ENCODE measurements at regions not wholly inside any gene's neighbourhood (a gene's known extent, or its start where the extent isn't known, plus 50 kb on each side); places are given as distances from the start of the nearest gene placed in this dataset.

GRCh38 chr3:89606151-89606550, 498.7 kb downstream of the EPHA3 start:
- no peaks in the 10 kb centered on the region for H3K36me3 ChIP-seq
- H3K27ac ChIP-seq: no peak overlapping the region

GRCh38 chr3:89612027-89612426, 504.6 kb downstream of the EPHA3 start:
- Histone ChIP-seq H3K36me3 (no peaks in the 10 kb centered on the region), H3K4me3 (ENCODE audit: low read depth in 1 of 2, low read length in 1 of 2) (no peak overlapping the region), H3K27me3 (no peaks in the 10 kb centered on the region), H3K4me1 (ENCODE audit: control insufficient read depth in 1 of 2, insufficient read depth in 1 of 2, low read depth in 1 of 2, low read length in 1 of 2) (no peaks in the 10 kb centered on the region), H3K9me3 (no peaks in the 10 kb centered on the region), H3K27ac (no peak overlapping the region)
- no peak for TF ChIP-seq CTCF (IDR thresholded peaks at IDR 0.05)

More at GRCh38 chr3:89606151-89606550, 498.7 kb downstream of the EPHA3 start:
- TF ChIP-seq CTCF (IDR thresholded peaks at IDR 0.05): no peak
- H3K9me3 ChIP-seq: no peaks in the 10 kb centered on the region
- H3K4me1 ChIP-seq (ENCODE audit: control insufficient read depth in 1 of 2, insufficient read depth in 1 of 2, low read depth in 1 of 2, low read length in 1 of 2): no peaks in the 10 kb centered on the region
- H3K27me3 ChIP-seq: no peaks in the 10 kb centered on the region
- H3K4me3 ChIP-seq (ENCODE audit: low read depth in 1 of 2, low read length in 1 of 2): no peak overlapping the region

- no peaks in the 10 kb centered on the region for H3K27me3 ChIP-seq
- no peak overlapping the region for H3K4me3 ChIP-seq (ENCODE audit: low read depth in 1 of 2, low read length in 1 of 2)
- H3K36me3 ChIP-seq: no peaks in the 10 kb centered on the region
- no peak for TF ChIP-seq CTCF (IDR thresholded peaks at IDR 0.05)
- no peaks in the 10 kb centered on the region for H3K9me3 ChIP-seq
- H3K27ac ChIP-seq: no peak overlapping the region
- H3K4me1 ChIP-seq (ENCODE audit: control insufficient read depth in 1 of 2, insufficient read depth in 1 of 2, low read depth in 1 of 2, low read length in 1 of 2): no peaks in the 10 kb centered on the region
These were observed 505.8 kb downstream of the EPHA3 start for GRCh38 chr3:89613241-89613640.

- Histone ChIP-seq H3K9me3 (no peaks in the 10 kb centered on the region), H3K4me3 (ENCODE audit: low read depth in 1 of 2, low read length in 1 of 2) (no peak overlapping the region), H3K4me1 (ENCODE audit: control insufficient read depth in 1 of 2, insufficient read depth in 1 of 2, low read depth in 1 of 2, low read length in 1 of 2) (no peaks in the 10 kb centered on the region), H3K27ac (no peak overlapping the region), H3K36me3 (no peaks in the 10 kb centered on the region), H3K27me3 (no peaks in the 10 kb centered on the region)
- no peak for TF ChIP-seq CTCF (IDR thresholded peaks at IDR 0.05)
These were observed 510.3 kb downstream of the EPHA3 start for GRCh38 chr3:89617706-89618105.

GRCh38 chr3:89619263-89619662, 511.8 kb downstream of the EPHA3 start:
- Histone ChIP-seq H3K27ac (no peak overlapping the region), H3K36me3 (no peaks in the 10 kb centered on the region), H3K9me3 (no peaks in the 10 kb centered on the region), H3K4me1 (ENCODE audit: control insufficient read depth in 1 of 2, insufficient read depth in 1 of 2, low read depth in 1 of 2, low read length in 1 of 2) (no peaks in the 10 kb centered on the region), H3K27me3 (no peaks in the 10 kb centered on the region), H3K4me3 (ENCODE audit: low read depth in 1 of 2, low read length in 1 of 2) (no peak overlapping the region)
- no peak for TF ChIP-seq CTCF (IDR thresholded peaks at IDR 0.05)
